Gastroesophageal sphincter (tissue), 3 donors: ENCODE measurements at regions not wholly inside any gene's neighbourhood (a gene's known extent, or its start where the extent isn't known, plus 50 kb on each side); places are given as distances from the start of the nearest gene placed in this dataset.
"Not testable (repeated sequence)": the region's sequence is repeated elsewhere in the genome, so short reads cannot be mapped to it uniquely, and the experiment has no call there.

ENCODE experiments used
- CTCF ChIP-seq, 4 experiments: fragments of 200-600 bp in 2 of 4; fragments of 450-650 bp in 2 of 4; sonication (generic) in 1 of 4; IDR thresholded peaks; one replicate each; pipeline ENCODE4 v1.5.1; 2017 to 2019; ENCODE audit warnings: antibody characterized with exemption in 4 of 4, mild to moderate bottlenecking in 2 of 4, moderate library complexity in 2 of 4
- EP300 ChIP-seq: sonication (generic); formaldehyde crosslinking; IDR thresholded peaks from one replicate; pipeline ENCODE4 v1.6.1; 2017; ENCODE audit warnings: antibody characterized with exemption, mild to moderate bottlenecking
- POLR2A ChIP-seq, 2 donors: fragments of 450-650 bp; IDR thresholded peaks; one replicate each; pipeline ENCODE4 v1.6.1; 2017; ENCODE audit warnings: antibody characterized with exemption in 2 of 2, mild to moderate bottlenecking in 2 of 2, moderate library complexity in 1 of 2

GRCh38 chr1:177664742-177665141 lies 305.1 kb downstream of the SEC16B start:
- TF ChIP-seq EP300; POLR2A (IDR thresholded peaks at IDR 0.05); CTCF (IDR thresholded peaks at IDR 0.05): not testable (repeated sequence)
